Upper lobe of left lung (tissue), 6 donors: ENCODE measurements at regions not wholly inside any gene's neighbourhood (a gene's known extent, or its start where the extent isn't known, plus 50 kb on each side); places are given as distances from the start of the nearest gene placed in this dataset.

Source experiments
- ATAC-seq, 2 donors: fragments of 200-7000 bp; cut with Tn5 transposase; one replicate each; pipeline ENCODE4 v1.9.1; 2022; ENCODE audit warnings: mild to moderate bottlenecking in 2 of 2, moderate library complexity in 2 of 2; ENCODE audit not compliant: low FRiP score in 2 of 2
- DNase-seq, 2 donors: peaks; one replicate each; pipeline ENCODE4 v3.0.0-alpha.2; 2019 to 2020
- H3K27ac ChIP-seq, 4 donors: fragments of 200-600 bp; sonication (generic); one replicate each; pipeline ENCODE4 v1.5.1; 2016 to 2019
- H3K27me3 ChIP-seq, 4 donors: fragments of 200-600 bp; sonication (generic); one replicate each; pipeline ENCODE4 v1.5.1; 2017 to 2019
- H3K36me3 ChIP-seq, 4 donors: fragments of 200-600 bp; sonication (generic); one replicate each; pipeline ENCODE4 v1.5.1; 2016 to 2019
- H3K4me1 ChIP-seq, 4 donors: fragments of 200-600 bp; sonication (generic); one replicate each; pipeline ENCODE4 v1.5.1; 2018 to 2019
- H3K4me3 ChIP-seq, 4 donors: fragments of 200-600 bp; sonication (generic); one replicate each; pipeline ENCODE4 v1.5.1; 2017 to 2019; ENCODE audit warnings: mild to moderate bottlenecking in 2 of 4, moderate library complexity in 1 of 4
- H3K9me3 ChIP-seq, 4 donors: fragments of 200-600 bp; sonication (generic); one replicate each; pipeline ENCODE4 v1.5.1; 2018 to 2019
- CTCF ChIP-seq, 6 experiments: fragments of 450-650 bp in 4 of 6; fragments of 200-600 bp in 2 of 6; sonication (generic) in 2 of 6; IDR thresholded peaks; one replicate each; pipeline ENCODE4 v1.5.1; 2016 to 2019; ENCODE audit warnings: antibody characterized with exemption in 6 of 6
- EP300 ChIP-seq, 4 donors: sonication (generic); formaldehyde crosslinking; IDR thresholded peaks; one replicate each; pipeline ENCODE4 v1.5.1; 2017; ENCODE audit warnings: antibody characterized with exemption in 4 of 4, control low read depth in 2 of 4
- POLR2A ChIP-seq, 4 donors: fragments of 450-650 bp; IDR thresholded peaks; one replicate each; pipeline ENCODE4 v1.5.1; 2016 to 2017; ENCODE audit warnings: antibody characterized with exemption in 4 of 4, mild to moderate bottlenecking in 2 of 4
- POLR2AphosphoS5 ChIP-seq, 2 donors: sonication (generic); formaldehyde crosslinking; IDR thresholded peaks; one replicate each; pipeline ENCODE4 v1.5.1; 2017; ENCODE audit warnings: antibody characterized with exemption in 2 of 2
- WGBS, 2 donors: methylation state at CpG; one replicate each; pipeline ENCODE4 v1.1.5; 2017 to 2018; 5-methylcytosine and 5-hydroxymethylcytosine counted together
- donor health status: DM: no; HTN: no; CAD: no; lungs with moderate emphysema.
- donor health status: DM: no; HTN: yes; CAD: no; lungs with severe emphysema.

GRCh38 chr3:56923526-56924224 is 121.9 kb upstream of the ARHGEF3 start:
- Histone ChIP-seq H3K9me3 (no peaks in the 10 kb centered on the region), H3K4me1 (peaks cover 47 to 63% (median 57%) of the 10 kb centered on the region in 4 donors), H3K36me3 (no peaks in the 10 kb centered on the region), H3K27me3 (no peaks in the 10 kb centered on the region), H3K27ac (peak overlapping the region in 3 of 4 donors; percentile 58 to 80 (median 63)), H3K4me3 (no peak overlapping the region)
- peak; percentile 77 to 84 for ATAC-seq
- peak in 2 of 4 donors; percentile 40 to 83 for TF ChIP-seq EP300 (IDR thresholded peaks at IDR 0.05)
- peak in 1 of 6 experiments; percentile 29 for TF ChIP-seq CTCF (IDR thresholded peaks at IDR 0.05)
- TF ChIP-seq POLR2A (IDR thresholded peaks at IDR 0.05), result no peak
- TF ChIP-seq POLR2AphosphoS5 (IDR thresholded peaks at IDR 0.05), result peak; percentile 67 to 70
- peak in 1 of 2 donors; percentile 56 for DNase-seq
- WGBS, 2 donors, result 0% methylated on average over 3 of the region's 3 CpGs

- Histone ChIP-seq H3K27me3 (no peaks in the 10 kb centered on the region), H3K9me3 (no peaks in the 10 kb centered on the region), H3K4me3 (peak overlapping the region in 2 of 4 donors; percentile 7 to 21), H3K27ac (peak overlapping the region; percentile 24 to 80 (median 52)), H3K4me1 (peaks cover 52 to 69% (median 60%) of the 10 kb centered on the region in 4 donors), H3K36me3 (no peaks in the 10 kb centered on the region)
- ATAC-seq, result no peak
- DNase-seq, result peak in 1 of 2 donors; percentile 41
- WGBS, 2 donors, result 26 to 36% methylated on average over 7 of the region's 7 CpGs
- TF ChIP-seq POLR2A (IDR thresholded peaks at IDR 0.05), result no peak
- TF ChIP-seq CTCF (IDR thresholded peaks at IDR 0.05), result no peak
- no peak for TF ChIP-seq POLR2AphosphoS5 (IDR thresholded peaks at IDR 0.05)
- no peak for TF ChIP-seq EP300 (IDR thresholded peaks at IDR 0.05)
Measured at GRCh38 chr3:56921573-56922453, 120.1 kb upstream of the ARHGEF3 start.

GRCh38 chr3:56919797-56920195 is 118.0 kb upstream of the ARHGEF3 start:
- ATAC-seq (no peak), DNase-seq (no peak)
- no peak for TF ChIP-seq EP300 (IDR thresholded peaks at IDR 0.05)
- no peak for TF ChIP-seq POLR2A (IDR thresholded peaks at IDR 0.05)
- TF ChIP-seq CTCF (IDR thresholded peaks at IDR 0.05), result no peak
- no peak for TF ChIP-seq POLR2AphosphoS5 (IDR thresholded peaks at IDR 0.05)
- Histone ChIP-seq H3K27ac (no peak overlapping the region), H3K36me3 (no peaks in the 10 kb centered on the region), H3K4me3 (no peak overlapping the region), H3K27me3 (no peaks in the 10 kb centered on the region), H3K9me3 (no peaks in the 10 kb centered on the region), H3K4me1 (peaks cover 52 to 65% (median 52%) of the 10 kb centered on the region in 4 donors)
- 83 to 97% methylated on average over 4 of the region's 4 CpGs for WGBS, 2 donors

GRCh38 chr3:56919137-56919796 is 117.5 kb upstream of the ARHGEF3 start:
- no peaks in the 10 kb centered on the region for H3K36me3 ChIP-seq
- ATAC-seq (no peak), DNase-seq (no peak)
- H3K9me3 ChIP-seq, result no peaks in the 10 kb centered on the region
- H3K27me3 ChIP-seq, result no peaks in the 10 kb centered on the region
- H3K4me1 ChIP-seq, result peaks cover 47 to 62% (median 47%) of the 10 kb centered on the region in 4 donors
- H3K4me3 ChIP-seq, result no peak overlapping the region
- 73 to 80% methylated on average over 5 of the region's 5 CpGs for WGBS, 2 donors
- TF ChIP-seq EP300 (IDR thresholded peaks at IDR 0.05) (no peak), CTCF (IDR thresholded peaks at IDR 0.05) (no peak), POLR2A (IDR thresholded peaks at IDR 0.05) (no peak), POLR2AphosphoS5 (IDR thresholded peaks at IDR 0.05) (no peak)
- H3K27ac ChIP-seq, result no peak overlapping the region
